ENCODE measurements at regions not wholly inside any gene's neighbourhood (a gene's known extent, or its start where the extent isn't known, plus 50 kb on each side); places are given as distances from the start of the nearest gene placed in this dataset.
"Not testable (repeated sequence)": the region's sequence is repeated elsewhere in the genome, so short reads cannot be mapped to it uniquely, and the experiment has no call there.

DNA sequence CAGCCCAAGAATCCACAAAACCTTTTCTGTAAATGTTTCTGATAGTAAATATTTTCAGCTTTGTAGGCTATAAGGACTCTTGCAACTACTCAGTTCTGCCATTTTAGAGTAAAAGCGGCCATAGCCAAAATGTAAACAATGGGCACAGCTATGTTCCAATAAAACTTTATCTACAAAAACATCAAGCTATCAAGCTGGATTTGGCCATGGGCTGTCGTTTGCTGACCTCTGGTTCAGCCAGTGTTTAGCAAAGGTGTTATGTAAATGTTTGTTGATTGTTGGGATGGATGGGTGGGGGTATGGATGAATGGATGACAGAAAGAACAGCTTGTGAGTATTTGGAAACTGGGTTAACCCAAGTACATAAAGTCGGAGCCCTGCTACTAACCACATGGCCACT lies 111.1 kb upstream of the VRK1 start:
- DNase-seq (ENCODE audit: low read depth in 2 of 2): no peak

DNA sequence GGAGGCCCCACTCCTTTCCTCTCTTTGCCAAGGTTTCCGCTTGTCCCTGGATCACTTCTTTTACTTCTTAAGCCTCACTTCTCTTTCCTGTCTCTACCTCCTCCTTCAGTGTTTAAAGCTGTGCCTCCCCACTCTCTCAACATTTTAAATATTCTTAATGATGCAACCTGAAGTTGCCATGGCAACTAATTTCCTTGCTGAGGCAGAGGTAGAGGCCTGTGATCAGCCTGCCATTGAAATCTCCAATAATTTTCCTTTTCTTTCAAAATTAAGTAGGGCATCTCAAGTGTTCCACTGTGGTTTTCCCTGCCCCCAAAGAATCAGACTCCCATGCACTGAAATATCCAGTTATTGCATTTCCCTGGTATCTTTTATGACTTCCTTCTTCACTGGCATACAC lies 108.6 kb upstream of the VRK1 start:
- no peak for DNase-seq (ENCODE audit: low read depth in 2 of 2)

DNA sequence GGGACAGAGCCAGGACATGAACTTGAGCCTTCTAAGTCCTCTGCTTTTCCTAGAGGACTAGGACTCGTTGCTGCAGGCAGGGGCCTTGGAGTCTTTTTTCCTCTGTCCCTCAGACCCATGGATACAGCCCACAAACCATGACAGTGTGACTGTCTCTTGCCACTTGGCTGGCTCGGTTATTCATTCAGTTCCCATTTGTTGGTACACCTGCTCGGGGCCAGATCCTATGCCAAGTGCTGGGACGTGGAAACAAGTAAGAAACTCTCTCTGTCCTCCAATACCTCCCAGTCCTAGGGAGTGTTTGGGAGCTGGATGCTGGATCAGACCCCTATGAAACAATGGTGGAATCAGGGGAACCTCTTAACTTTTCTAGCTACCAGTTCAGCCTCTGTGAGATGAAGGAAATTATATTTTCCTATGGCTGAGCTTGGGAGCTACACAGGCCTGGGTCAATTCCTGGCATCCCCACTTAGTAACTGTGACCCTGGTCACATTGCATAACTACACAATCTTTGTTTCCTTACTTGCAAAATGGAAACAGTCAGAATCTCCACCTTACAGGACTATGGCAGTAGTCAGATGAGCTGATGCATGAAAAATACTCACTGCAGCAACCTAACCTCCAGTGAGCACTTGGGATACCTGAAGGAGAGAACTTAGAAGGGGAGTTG lies 106.3 kb upstream of the VRK1 start:
- no peak for DNase-seq (ENCODE audit: low read depth in 2 of 2)

DNA sequence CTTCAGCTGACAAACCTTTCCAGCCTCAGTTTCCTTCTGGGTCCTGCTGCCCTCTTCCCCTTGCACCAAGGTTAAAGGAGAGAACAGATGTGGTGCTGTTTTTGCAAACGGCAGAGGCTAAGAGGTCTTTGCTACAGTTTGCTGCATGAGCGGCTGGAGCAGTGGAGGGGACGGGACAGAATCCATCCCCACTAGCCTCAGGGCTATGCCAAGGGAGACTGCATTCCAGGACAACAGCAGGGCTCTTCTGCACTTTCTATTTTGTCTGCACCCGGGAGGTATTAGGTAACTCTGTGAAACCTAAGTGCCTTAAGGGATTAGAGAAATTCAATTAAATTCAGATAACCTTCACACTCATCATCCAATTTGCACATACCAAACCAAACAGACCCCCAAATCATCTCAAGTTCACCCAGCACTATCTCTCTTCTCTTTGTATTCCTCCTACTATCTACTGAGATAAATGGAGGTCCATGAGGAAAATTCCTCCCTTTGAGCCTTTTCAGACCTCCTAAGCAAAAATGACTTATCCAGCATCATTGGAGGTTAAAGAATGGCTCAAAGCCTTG lies 103.8 kb upstream of the VRK1 start:
- no peak for DNase-seq (ENCODE audit: low read depth in 2 of 2)

DNA sequence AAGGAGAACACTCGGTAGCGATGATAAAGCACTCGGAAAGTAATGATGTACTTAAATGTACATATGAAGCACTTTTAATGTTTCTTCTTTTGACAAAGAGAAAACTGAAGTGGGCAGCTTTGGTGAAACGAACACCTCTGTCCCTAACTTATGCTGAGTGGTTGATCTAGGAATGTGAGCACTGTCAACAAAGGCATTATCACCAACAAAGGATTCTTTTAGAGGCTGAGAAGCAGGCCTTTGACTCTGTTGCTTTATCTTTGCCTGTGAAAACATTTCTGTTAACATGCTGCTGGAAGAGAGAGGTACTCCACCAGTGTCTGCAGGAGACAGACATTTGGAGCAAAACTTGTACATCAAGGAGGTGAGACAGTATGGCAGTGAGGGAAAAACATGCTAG lies 103.2 kb upstream of the VRK1 start:
- DNase-seq (ENCODE audit: low read depth in 2 of 2): no peak

DNA sequence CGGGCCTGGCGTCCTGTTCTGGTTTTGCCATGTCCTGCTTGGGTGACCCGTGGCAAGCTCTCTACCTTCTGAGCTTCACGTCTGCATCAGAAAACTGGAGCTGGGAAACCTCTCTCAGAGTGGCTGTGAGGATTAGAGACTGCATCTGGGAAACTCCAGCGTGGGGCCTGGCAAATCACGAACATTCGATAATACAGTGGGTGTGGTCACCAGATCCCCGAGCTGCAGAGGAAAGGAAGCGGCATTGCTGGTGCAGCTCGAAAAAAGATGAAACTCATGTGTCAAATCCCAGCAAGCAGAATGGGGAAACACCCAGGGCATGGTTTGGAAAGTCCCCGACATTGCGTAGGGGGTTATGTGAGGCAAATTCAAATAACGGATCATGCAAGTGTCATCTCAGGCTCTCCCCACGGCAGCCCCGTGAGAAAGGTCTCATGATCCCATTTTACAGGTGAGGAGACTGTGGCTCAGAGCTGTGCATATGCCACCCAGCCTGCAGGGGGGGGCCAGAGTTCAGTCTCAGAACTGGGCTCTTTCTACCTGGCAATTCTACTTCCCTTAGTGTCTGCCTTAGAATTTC lies 98.1 kb upstream of the VRK1 start:
- DNase-seq (ENCODE audit: low read depth in 2 of 2): no peak

DNA sequence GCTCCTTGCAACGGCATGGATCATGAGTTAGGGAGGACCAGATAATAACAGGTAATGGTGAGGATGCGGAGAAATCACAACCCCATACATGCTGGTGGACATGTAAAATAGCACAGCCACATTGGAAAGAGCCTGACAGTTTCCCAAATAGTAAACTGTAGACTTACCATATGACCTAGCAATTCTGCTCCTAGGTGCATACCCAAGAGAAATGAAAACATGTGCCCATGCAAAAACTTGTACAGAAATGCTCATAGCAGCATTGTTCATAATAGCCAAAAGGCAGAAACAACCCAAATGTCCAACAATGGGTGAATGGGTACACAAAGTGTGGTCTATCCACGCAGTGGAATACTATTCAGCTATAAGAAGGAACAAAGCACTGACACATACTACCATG lies 97.5 kb upstream of the VRK1 start:
- no peak for DNase-seq (ENCODE audit: low read depth in 2 of 2)

DNA sequence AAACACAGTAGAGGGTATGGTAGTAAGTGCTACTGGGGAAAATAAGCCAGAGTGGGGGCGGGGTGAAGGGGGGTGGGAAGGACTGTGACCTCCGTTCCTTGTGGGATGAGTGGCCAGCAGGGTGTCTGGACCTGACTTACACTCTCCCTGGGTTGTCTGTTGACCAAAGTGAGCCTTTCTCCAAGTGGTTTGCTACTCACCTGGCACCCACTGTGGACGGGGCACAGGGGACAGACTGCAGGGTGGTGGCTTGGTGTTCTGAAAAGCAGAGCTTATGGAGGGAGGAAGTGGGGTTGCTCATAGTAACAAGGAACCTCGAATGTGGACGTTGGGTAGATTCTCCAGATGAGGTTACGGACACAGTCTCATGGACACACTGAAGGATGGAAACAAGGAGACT lies 94.4 kb upstream of the VRK1 start:
- DNase-seq (ENCODE audit: low read depth in 2 of 2): no peak

DNA sequence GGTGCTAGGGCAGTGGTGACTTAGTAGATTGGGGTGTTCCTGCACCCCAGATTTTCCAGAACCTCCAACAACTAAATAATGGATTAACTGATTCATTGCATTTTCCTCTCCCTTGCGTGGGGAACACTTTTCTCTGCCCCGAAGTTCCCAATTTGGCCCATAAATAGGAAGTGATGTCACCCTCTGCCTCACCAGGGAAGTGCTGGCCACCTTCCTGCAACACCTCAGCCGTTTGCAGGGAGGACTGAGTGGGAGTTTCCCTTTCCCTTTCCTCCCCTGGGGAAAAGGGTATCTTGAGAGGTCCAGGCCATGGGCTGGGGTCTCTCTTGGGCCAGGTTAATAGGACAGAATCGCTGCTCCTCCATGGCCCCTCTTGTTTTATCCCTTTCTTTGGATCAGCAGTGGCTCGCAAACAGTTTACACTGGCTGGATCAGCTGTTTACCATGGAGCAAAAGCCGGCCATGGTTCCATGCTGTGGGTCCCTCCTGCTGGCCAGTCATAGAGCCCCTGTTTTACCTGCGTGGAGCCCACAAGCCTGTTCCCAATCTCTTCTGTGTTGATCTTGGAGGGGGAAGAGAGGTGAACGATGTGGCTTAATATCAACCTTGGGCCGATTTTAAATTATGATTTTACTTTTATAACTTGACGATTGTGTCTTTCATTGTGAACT lies 91.6 kb upstream of the VRK1 start:
- DNase-seq (ENCODE audit: low read depth in 2 of 2): no peak

DNA sequence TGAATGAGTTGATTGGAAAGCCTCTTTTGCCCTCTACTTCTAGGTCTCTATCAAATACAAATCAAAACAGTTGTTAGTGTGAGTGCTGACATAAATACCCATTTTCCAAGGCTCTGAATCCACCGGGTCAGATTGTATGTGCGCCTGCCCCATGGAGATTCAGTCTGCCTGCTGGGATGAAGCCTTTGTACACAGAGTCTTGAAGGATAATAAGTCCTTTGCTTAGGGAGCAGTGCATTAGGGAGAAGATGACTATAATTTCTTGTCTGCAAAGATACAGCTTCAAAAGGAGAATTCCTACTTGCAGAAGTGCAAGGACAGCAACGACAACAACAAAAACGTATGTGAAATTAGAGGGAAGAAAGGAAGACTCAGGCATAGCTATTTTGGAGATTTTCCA lies 90.3 kb upstream of the VRK1 start:
- no peak for DNase-seq (ENCODE audit: low read depth in 2 of 2)

DNA sequence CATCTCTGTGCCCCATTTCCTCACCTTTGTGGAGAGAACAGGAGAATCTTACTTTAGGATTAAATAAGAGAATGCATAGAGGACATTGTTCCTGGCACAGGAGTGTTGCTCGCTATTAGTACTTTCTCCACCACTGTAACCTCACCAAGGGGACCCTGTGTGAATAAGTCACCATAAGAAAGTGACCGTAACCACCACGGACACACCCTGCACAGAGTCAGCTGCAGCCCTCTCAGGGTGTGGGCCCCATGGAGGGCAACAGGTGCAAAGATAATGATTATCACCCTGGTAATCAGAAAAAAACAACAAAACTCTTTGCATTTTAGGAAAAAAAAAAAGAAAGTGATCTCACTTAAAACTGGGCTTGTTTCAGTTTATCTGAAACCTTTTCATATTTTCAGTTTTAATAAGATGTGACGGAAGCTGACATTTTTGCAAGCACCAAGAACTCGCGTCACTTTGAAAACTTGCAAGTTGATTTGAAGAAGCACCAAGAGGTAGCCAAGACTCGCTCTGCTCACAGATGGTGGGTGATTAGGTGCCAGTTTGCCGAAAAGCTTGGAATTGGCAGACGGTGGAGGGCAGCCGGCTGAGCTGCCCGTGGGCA lies 87.0 kb upstream of the VRK1 start:
- no peak for DNase-seq (ENCODE audit: low read depth in 2 of 2)

DNA sequence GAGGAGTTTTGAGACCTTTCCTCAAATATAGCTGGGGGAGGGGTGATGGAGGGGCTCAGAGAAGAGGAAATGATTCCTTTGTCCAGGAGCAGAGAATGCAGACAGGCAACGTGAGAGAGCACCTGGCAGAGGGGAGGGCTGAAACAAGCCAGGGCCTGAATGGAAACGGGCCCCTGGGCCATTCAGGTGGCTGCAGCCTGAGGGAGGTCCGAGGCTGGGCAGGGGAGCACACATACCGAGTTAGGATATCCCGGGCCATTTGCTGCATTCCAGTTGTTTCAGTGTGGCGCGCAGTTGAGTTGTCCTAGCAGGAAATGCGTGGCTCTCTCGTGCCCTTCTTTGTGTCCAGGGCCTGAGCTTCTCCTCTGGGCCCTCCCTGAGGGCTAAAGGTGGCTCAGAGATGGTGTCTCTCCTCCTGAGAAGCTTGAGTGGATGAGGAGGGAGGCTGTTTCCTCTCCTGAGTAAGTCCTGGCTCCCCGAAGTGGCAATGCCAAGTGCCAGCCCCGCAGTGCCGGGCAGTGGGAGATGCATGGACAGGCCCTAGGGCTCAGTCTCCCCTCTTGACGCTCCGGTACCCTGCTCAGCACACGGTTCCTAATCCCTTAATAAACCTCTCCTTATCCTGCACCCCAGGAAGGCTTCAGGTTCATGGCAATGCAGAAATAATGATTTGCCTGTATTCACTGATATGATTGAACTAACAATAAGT lies 85.5 kb upstream of the VRK1 start:
- DNase-seq (ENCODE audit: low read depth in 2 of 2): no peak

DNA sequence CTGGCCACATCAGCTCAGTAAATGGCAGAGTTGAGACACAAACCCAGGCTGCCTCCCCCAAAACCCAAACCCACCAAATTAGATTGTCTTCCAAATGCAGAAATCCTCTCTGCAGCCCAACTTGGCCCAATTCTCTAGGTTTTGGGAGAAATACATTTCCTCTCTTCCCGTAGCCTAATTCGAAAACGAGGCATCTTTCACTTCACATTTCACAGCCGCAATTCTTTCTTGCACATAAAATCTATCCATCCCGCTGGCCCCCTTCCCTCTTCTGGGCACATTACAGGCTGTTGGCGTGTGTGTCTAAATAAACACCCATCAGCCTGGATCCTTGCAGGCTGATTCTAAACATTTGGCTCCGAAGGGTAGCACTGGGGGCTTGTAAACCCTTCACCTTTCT lies 83.8 kb upstream of the VRK1 start:
- no peak for DNase-seq (ENCODE audit: low read depth in 2 of 2)

DNA sequence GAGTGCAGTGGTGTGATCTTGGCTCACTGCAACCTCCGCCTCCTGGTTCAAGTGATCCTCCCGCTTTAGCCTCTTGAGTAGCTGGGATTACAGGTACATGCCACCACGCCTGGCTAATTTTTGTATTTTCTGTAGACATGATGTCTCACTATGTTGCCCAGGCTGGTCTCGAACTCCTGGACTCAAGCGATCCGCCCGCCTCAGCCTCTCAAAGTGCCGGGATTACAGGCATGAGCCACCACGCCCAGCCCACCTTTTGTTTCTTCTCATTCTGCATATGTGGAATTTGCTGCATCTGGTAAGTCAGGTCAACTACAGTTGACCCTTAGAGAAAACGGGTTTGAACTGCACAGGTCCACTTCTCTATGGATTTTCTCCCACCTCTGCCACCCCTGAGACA lies 82.6 kb upstream of the VRK1 start:
- DNase-seq (ENCODE audit: low read depth in 2 of 2): not testable (repeated sequence)

DNA sequence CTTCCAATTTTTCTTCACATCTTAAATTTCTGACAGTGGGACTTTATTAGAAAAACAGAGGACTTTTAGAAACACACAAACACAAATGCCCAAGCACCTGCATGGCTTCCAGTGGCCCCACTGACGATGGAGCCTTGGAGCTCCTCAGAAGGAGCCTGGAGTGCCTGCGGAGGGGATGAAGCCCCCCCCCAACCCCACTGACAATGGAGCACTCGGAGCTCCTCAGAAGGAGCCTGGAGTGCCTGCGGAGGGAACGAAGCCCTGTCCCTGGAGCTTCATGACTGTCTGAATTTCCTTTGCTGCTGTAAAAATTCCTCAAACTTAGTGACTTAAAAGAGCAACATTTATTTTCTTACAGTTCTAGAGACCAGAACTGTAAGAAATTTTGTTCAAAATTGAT lies 80.1 kb upstream of the VRK1 start:
- DNase-seq (ENCODE audit: low read depth in 2 of 2): no peak

DNA sequence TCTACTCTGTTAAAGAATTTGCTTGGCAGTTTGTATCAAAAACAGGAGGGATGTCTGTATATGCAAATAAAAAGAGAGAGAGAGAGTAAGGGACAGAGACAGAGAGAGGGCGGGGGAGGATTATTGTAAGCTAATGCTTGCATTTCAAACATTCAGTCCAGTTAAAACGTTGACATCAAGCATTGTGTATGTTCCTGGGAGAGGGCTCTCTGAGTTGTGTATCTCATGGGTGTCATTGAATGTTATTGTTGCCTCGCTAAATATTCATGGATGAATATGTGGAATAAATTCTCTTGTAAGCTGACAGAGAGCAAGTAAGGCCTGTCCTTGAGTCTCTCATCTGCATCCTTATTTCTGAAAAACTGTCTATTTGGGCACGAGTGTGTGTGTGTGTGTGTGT lies 78.8 kb upstream of the VRK1 start:
- DNase-seq (ENCODE audit: low read depth in 2 of 2): no peak

DNA sequence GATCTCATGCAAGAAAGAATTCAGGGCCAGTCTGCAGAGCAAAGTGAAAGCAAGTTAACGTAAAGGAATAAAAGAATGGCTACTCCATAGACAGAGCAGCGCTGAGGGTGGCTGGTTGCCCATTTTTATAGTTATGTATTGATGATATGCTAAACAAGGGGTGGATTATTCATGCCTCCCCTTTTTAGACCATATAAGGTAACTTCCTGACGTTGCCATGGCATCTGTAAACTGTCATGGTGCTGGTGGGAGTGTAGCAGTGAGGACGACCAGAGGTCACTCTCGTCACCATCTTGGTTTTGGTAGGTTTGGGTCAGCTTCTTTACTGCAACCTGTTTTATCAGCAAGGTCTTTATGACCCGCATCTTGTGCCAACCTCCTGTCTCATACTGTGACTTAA lies 76.5 kb upstream of the VRK1 start:
- not testable (repeated sequence) for DNase-seq (ENCODE audit: low read depth in 2 of 2)

DNA sequence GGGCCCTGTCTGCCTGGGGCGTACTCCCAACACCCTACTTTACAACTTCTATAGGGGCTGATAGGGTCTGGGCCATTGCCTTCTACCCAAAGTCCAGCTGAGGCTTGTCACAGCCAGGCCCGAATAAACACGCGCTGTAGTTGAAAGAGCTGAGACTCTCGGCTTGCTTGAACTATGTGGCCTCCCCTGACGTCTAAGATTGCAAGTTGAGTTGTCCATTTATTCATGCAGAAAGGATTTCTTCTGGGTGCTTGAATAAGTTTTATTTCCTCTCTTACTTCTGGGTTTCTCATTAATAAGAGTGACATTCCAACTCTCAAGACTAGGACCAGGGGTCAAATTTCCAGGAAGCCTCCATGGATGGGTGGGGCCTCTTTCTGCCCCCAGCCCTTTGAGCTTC lies 74.4 kb upstream of the VRK1 start:
- no peak for DNase-seq (ENCODE audit: low read depth in 2 of 2)

DNA sequence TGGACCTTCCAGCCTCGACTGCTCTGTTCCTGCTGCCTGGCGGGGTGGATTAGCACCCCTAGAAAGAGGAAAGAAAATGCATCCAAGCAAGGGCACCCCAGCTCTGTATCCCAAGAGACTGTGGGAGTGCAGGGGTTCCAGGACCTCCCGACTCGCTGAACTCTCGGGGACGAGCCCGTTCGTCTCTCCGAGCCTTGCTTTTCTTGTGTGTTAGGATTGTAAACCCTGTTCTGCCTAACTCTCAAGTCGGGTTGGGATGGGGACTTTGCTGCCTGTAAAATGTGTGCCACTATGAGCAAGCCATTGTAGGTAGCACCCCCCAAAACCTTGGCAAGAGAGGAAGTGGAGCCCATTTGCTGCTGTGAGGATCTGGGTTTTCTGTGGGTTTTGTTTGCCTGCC lies 73.2 kb upstream of the VRK1 start:
- DNase-seq (ENCODE audit: low read depth in 2 of 2): no peak

DNA sequence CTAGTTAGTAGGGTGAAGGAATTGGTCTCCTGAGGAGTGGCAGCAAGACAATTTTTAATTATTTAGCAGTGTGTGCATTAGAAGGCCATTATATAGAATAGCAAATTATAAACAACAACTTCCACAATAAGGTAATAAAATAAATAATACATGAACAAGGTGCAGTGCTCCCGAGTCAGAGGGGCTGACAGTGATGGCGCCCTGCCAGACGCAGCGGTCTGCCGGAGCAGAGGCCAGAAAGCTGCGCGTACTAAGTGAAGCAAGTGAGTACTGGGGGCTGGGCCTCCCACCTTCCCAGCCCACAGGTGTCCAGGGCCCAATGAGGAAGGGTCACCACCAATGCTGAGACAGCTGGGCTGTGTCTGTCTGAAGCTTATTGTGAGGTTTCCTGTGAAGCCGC lies 72.0 kb upstream of the VRK1 start:
- no peak for DNase-seq (ENCODE audit: low read depth in 2 of 2)

DNA sequence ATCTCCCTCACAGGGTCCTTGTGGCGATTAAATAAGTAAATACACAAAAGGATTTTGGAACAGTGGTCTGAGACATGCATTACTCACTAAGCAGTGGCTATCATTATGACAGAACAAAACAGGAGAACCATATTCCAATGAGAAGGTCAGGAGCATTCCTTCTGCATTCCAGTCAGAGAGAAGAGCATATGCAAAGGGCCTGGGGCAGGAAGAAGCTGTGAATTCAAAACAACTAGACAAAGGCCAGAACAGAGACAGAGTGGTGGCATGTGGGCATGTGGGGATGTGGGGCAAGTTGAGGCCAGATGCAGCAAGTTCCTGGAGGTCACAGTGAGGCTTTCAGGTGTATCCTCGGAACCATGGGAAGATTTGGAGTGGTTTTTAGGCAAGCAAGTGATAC lies 70.1 kb upstream of the VRK1 start:
- DNase-seq (ENCODE audit: low read depth in 2 of 2): no peak

DNA sequence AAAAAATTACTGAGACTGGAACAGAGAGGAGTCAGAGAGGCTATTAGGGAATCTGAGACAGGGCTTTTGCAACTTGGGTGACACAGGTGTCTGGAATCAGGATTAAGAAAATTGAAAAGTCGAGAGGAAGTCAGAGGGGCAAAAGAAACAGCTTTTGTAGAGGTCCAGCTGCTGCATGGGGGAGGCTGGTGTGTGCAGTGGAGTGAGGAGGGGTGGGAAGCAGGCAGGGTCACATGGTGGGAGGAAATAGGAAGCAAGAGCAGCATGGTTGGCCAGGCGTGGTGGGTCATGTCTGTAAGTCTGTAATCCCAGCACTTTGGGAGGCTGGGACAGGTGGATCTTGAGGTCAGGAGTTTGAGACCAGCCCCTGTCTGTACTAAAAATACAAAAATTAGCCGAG lies 69.7 kb upstream of the VRK1 start:
- no peak for DNase-seq (ENCODE audit: low read depth in 2 of 2)
